Inflammatory macrophage treated with lipopolysaccharide for 1 hour (primary cell): ENCODE measurements at regions not wholly inside any gene's neighbourhood (a gene's known extent, or its start where the extent isn't known, plus 50 kb on each side); places are given as distances from the start of the nearest gene placed in this dataset.

Source experiments
- DNase-seq, 2 donors: peaks; one replicate each; pipeline ENCODE4 v3.0.0-alpha.2; 2020 to 2022

DNA sequence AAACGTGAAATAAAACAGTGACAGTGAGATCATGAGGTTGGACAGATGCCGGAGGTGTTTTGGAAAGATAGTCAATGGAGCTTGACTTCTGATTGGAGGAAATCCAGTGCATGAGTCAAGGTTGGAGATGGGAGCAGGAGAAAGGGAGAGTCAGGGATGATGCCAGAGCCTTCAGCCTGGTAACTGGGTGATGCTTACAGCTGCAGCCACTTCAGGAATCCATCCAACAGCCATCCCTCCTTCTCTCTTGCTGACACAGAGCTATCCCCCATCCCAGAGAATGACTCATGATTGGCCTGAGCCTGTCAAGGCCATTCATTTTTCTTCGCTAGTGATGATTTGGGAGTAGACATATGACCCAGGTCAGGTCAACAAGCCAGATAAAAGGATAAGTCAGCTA, 112.8 kb downstream of the SAMD5 start:
- DNase-seq = no peak

DNA sequence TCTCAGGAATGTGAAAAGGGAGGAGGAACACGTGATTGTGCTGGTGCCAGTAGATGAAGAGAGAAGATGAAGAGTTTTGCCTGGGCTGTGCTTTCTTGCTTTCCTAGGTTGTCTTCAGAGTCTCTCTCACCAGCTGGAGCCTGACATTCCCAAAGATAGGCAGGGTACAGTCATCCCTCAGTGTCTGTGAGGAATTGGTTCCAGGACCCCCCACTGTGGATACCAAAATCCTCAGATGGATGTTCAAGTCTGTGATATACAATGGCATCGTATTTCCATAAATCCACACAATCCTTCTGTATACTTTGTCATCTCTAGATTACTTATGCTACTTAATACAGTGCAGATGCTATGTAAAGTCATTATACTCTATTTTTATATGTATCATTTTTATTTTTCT, 113.5 kb downstream of the SAMD5 start:
- DNase-seq = no peak

DNA sequence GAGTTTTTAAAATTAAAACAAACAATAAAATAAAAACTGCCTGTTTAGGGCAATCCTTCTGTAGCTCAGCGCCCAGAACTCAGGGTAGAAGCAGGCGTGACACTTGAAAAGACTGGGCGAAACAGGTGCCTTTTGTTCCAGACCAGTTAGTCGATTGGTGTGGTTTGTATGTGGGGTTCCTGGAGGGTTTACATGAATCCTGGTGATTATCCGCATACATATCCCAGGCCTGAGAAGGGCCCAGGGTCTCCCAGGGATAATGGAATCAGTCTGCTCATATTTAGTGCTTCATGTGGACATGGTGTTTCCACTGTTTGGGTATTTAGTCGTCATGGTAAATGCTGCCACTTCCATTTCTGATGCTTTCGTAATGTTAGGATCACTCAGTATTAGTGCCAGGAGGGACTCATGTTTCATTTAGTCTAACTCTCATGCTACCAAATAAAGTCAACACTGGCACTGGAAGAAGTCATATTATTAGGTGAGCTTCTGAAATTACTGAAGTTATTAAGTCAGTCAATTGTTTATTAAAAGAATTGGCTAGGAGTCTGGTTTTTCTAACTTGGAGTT, 116.5 kb downstream of the SAMD5 start:
- DNase-seq = no peak

DNA sequence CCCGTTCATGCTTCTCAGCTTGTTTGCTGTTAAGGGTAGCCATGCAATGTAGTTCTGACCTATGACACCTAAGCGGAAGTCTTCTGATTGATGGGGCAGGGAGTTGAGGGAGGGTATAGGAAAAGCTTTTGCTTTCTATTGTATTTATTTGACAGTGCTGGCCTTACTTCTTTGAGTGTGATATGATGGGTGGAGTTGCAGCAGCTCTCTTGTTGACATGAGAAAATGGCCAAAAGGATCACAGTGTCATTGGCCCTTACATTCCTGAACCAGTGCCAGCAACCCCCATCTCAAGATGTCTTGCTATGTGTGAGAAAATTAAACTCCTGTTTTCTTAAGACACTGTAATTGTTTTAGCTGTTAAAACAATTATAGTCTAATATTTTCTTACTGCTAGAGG, 117.5 kb downstream of the SAMD5 start:
- DNase-seq = no peak

DNA sequence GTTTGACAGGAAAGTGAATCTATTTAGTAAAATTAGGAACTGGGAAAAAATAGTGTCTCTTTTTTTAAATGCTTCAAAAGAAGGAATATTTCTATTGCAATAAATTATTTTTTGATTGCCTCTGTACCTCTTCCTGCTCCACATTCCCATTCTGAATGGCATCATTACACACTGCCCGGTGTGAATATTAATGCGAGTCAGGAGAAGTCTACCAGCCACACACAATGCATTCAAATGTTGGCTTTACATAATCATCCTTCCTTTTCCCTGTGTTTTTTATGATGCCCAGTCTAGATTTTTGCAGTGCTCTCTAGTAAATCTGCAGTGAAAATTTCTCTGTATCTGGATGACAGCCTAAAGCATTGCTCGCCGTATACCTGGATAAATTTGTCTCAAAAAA, 118.9 kb downstream of the SAMD5 start:
- DNase-seq = no peak

DNA sequence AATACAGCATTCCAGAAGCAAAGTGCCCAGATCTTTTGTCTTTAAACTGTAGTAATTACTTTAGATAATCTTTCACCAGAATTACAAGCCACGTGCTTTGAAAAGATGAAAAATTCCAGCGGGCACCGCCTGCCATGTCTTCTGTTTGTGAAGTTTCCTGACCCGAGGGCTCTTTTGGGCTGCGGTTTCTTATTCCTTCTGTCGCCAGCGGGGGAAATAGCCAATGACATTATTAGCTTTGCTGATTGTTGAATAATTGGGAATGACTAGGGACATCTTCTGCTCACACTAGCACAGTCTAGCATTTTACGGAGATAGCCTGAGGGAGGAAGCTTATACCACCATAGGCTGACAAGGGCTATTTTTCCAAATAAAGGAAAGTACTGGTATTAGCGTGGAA, 124.7 kb downstream of the SAMD5 start:
- no peak for DNase-seq

DNA sequence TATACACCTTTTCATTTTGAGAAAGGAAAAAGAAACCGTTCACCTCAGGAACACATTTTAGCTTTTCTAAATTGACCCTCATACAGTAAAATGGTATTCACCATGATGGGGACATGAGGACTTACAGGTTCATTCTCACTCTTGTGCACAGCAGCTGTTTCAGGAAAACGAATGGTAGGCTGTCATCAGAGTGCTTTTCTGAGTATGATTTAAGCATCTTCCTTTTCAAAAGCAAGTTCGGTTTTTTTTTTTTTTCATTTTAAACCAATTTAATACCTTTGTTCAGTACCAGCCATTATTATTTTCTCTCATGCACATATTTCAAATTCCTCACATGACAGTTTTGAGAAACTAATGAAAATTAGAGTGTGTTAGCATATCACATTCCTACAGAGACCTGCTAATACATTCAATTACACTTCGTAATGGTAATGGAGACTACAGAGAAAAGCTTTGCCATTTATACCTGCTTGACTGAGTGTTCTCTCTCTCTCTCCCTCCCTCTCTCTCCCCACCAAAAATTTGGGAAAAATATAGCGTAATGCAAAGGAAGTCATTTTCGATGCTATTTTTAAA, 129.2 kb downstream of the SAMD5 start:
- DNase-seq = no peak

DNA sequence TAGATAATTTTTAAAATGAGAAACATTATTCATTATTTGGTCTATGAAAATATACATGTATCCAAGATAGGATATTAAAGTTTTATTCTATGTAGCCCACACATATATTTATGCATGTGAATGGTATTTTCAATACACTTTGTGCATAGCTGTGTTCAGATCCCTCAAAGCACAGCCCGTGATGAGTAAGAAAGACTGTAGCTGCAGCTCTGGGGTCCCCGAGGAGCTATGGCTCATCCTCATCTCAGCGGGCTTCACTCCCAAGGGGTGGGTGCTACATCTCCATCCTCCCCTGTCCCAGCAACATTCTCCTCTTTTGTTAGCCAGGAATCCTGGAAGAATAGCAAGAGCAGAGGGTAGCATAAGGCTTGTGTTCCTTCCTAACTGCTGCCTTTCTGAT, 130.8 kb downstream of the SAMD5 start:
- no peak for DNase-seq

DNA sequence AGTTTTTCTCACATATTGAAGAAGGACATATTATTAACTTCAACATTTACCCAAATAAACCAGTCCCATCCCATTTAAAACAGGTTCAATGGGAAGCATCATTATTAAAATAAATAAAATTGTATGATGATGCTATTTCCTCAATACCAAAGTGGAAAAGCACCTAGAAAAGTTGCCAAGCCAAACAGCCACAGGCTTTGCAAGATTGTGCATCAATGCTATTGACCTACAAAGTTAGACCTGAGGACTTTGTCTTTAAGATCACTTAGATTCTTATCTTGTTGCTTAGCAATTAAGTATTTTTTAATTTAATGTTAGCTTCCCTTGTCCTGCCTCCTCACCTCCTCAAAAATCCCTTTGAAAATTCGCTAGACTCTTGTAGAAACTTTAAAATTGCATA, 132.1 kb downstream of the SAMD5 start:
- no peak for DNase-seq

DNA sequence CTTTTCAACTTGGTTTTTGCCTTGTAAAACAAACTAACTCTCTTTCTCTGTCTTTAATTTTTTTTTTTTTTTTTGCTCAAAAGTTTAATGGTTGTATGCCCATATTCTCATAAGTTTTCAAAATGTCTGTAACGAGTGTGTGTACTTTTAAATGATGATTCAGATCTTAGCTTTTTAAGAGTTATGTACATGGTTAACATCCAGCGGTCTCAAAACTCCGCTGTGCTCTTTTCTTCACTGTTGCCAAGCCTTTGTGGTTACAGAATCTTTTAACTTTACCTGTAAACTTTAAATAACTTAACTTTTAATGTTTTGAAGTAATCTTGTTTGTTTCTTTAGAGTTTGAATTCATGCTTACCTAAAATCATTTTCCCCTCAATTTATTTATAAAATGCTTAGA, 133.0 kb downstream of the SAMD5 start:
- no peak for DNase-seq

DNA sequence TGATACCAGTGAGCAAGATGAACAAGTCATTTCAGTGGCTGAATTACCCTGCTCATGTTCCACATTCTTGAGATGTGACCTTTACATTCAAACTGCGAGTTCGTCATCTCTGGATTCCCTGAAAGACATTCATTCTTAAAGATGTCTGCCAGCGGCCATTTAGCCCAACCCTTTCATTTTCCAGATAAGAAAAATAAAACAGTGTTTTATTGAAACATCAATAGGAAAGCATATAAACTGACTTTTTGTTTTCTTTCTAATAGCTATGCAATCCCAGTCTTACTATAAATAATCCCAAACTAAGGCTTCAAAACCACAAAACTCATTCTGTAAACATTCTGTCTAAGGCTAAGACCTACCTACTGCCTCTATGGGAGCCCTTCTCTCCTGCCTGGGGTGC, 134.0 kb downstream of the SAMD5 start:
- no peak for DNase-seq

DNA sequence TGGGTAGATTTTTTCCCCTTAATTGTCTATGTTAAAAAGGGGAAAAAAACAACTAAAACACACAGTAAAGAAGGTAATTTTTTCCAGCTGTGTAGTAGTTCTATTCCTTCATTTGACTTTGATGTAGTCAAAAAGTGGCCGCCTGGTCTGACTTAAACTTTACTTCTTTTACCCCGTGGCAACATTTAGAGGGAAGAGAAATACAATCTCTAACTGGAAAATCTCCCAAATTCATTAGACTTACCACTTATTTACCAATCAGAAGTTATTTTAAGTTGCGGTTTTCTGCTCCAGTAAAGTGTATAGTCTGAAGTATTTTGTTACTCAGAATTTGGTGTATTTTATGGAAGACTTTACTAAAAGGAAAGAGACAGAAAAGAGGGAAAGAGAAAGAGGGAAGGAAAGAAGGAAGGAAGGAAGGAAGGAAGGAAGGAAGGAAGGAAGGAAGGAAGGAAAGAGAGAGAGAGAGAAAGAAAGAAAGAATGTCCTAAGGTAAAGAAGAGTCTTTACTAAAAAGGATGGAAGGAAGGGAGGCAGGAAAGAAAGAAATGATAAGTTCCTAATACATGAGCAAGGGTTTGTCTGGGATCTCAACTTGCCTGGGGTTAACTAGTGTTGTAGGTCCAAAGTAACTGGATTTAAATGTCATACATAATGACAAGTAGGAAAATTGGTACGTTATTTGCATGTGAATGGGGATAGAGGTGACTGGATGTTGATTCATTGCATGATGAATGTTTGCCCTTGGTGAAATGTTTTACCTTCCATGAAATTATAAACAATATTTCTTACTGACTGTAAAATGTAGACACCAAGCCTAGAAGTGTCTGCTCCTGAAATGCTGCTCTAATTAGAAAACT, 135.1 kb downstream of the SAMD5 start:
- no peak for DNase-seq

DNA sequence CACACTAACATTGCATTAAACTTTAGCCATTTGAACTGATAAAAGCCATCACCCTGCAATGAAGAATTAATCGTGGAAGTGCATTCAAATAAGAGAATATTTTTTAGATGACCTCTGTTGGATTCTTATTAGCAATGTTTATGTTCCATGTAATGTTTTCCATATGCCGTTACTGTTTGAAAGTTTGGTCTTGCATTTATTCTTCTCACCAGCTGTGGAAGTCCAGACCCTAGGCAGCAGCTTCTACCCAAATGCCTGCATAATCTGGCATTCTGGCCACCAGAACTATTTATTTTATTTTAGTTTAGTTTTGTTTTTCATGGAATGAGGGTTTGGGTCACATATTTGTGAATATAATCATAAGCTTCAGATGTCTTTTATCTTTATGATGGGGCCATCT, 140.4 kb downstream of the SAMD5 start:
- no peak for DNase-seq

DNA sequence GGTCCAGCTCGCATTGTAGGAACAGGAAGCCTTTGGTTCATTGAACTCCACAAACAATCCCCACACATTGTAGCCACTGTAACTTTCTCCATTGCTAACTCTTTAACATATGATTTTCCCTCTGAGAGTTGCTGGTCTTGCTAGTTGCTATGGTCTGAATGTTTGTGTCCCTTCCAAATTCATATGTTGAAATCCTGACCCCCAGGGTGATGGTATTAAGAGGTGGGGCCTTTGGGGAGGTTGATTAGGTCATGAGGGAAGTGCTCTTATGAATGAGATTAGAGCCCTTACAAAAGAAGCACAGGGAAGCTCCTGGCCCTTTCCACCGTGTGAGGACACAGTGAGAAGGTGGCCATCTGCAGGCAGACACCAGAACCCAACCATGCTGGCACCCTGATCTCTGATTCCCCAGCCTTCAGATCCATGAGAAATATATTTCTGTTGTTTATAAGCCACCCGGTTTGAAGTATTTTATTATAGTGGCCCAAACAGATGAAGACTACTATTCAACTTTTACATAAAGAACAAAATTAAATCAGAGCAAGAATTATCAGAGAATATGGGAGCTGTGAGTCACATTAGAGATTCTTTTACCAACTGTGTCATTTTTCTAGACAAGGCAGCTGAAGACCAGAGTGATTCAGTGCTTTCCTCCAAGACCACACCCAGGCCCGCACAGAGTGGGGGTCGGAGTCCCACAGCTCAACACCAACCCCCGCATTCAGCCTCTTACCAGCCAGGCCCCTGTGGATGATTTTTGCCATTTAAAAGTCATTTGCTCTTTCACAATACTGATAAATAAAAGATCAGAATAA, 143.0 kb downstream of the SAMD5 start:
- DNase-seq = no peak

DNA sequence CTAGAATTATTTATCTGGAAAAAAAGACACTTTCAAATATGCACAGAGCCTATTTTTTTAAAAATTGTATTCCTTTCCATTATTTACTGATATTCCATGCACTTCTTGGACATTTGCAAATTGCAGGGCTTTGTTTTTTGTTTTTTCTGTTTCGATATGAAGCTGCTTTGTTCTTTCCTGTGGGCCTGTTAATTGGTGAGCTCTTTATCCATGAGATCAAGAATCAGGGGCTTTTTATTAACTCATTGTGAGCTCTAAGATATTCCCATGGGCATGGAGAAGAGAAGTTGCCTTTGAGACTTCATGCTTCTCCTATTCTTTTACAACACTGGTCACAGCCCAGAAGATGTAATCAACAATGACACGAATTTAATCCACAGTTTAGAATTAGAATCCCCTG, 145.1 kb downstream of the SAMD5 start:
- no peak for DNase-seq

DNA sequence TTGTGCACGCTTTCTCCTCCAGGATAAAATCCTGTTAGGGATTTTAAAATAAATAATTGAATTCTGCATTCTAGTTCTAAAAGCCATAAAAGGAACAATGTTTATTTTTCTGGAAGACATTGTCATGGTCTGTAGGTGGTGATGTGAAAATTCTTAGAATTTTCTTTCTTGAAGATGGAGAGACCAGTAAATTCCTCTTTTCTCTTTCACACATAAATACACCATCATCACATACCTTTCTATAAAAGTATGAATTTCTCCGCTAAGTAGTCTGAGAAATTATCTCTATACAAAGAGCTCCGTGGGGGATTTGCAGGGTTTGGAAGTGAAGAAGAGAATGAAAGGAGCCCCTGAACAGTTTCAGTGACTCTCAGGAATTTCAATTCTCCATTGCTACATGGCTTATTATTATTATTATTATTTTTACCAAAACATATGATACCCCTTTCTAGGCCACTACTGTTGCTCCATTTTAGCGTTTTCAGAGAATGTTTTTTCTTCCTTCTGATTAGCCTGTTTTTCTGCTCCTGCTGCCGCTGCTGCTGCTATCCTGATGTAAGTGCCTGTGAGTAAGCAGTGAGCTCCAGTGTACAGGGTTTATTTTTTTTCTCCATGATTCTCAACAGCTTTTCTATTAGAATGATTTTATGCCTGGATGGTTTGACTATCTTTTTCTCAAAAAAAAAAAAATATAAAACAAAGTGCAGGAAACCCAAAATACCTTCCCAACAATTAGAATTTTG, 145.8 kb downstream of the SAMD5 start:
- no peak for DNase-seq

DNA sequence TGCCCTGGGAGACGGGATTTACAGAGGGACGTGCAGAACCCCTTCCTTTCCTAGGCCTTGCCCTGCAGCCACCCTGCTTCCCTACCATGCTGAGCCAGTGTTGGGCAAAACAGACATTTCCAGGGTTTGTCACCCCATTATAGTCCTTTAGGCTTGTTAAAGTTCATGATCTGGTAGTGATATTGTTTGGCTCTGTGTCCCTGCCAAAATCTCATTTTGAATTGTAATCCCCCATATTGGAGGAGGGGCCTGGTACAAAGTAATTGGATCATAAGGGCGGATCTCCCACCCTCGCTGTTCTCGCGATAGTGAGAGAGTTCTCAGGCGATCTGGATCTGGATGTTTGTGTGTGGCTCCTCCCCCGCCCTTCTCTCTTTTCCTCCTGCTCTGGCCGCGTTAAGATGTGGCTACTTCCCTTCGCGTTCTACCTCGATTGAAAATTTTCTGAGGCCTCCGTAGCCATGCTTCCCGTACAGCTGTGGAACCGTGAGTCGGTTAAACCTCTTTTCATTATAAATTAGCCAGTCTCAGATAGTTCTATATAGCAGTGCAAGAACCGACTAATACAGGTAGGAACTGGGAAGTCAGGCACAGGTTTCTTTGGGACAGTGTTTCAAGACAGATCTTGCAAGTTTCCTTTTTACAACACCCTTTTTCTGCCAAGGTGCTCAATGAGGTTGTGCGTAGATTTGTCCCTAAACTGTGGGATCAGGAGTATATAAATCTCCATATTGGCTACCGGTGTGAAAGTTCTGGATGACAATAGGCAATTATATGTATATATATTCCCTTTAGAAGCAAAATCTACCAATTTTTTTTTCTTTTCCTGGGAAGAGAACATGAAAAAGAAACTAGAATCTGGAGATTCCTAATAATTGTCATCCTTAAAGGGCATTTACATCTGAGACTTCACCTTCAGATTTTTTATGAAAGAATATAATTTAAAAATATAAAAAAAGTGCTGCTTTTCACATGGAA, 152.1 kb downstream of the SAMD5 start:
- no peak for DNase-seq

DNA sequence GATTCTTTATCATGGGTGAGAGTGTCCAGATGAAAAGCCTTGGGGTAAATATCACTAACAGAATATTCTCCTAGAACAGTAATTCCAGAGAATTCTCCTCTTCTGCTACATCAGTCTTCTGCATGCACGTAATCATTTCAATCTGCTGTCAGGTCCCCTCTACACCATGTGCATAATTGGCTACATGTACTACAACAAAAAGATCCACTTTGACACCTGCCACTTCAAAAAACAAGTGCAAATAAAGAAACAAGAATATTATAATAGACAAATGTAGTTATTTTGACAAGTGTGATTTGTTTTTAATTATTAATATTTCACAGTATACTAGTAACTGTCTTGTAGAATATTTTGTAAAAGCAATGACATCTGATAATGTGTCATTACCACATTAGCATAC, 154.2 kb downstream of the SAMD5 start:
- no peak for DNase-seq

DNA sequence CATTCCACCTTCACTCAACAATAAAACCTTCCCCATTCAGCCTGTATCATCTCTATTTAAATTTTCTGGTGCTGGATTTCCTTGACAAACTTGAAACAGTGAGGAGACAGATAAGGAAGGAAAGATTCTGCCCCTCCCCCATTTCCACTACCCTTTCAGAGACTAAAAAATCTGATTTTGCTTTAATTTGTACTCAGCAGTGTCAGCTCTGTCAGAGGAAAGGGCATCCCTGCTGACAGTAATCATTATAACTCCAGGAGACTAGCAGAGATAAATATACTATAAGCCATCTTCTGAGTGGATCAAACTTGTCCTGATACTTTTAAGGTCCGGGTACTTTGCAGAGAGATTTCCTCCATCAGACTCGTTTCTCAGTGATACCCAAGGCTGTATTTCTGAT, 155.6 kb downstream of the SAMD5 start:
- no peak for DNase-seq

DNA sequence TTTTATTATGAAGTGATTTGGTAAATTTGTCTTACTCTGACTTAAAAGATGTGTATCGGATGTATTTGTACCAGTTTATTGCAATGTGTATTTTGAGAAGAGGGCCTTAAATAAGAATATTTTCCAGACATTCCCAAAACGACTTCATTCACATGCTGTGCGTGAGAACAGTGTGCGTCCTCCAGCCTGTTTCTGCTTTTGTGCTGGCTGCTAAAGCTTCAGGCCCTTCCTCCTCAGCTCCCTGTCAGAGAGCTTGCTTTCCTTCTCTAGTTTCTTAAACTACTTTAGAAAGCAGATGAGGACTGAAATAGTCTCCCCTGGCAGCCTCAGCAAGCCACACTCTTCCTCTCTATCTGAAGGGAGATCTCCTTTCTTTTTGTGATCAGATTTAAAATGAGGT, 157.8 kb downstream of the SAMD5 start:
- no peak for DNase-seq

DNA sequence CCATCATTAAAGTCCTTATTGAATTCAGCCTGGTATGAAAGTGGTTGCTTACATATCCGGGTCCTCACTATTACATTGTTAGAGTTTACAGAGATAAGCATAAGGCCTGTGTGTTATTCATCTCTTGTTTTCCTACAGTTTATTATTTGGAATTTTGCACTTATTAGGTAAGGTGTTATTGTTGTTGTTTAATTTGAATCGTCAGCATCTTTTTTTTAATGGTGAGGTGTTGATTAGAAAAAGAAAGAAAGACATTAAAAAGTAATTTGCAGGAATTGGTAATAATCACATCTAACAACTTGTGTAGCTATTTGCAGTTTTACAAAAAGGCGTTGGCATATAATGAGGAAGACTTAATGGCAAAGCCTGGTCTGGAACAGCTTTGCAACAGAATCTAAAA, 158.6 kb downstream of the SAMD5 start:
- no peak for DNase-seq

DNA sequence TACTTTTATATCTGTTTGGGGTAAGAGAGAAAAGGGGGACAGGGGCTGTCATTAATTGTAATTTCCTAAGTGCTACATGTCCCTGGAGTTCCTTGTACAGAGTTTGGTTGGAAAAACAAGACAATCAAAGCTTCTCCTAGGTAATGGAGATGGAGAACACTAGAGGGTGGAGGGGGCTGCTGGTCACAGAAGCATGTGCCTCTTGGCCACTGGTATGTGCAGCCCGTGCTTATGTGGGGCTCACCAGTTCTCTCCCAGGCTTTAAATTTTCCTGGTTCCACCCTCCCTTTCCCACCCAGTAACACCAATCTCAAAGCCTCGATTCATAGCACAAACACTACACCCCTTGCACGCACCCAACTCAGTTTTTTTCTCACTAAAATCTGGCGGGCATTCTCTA, 165.6 kb downstream of the SAMD5 start:
- no peak for DNase-seq
